ENCODE measurements at regions not wholly inside any gene's neighbourhood (a gene's known extent, or its start where the extent isn't known, plus 50 kb on each side); places are given as distances from the start of the nearest gene placed in this dataset.

DNA sequence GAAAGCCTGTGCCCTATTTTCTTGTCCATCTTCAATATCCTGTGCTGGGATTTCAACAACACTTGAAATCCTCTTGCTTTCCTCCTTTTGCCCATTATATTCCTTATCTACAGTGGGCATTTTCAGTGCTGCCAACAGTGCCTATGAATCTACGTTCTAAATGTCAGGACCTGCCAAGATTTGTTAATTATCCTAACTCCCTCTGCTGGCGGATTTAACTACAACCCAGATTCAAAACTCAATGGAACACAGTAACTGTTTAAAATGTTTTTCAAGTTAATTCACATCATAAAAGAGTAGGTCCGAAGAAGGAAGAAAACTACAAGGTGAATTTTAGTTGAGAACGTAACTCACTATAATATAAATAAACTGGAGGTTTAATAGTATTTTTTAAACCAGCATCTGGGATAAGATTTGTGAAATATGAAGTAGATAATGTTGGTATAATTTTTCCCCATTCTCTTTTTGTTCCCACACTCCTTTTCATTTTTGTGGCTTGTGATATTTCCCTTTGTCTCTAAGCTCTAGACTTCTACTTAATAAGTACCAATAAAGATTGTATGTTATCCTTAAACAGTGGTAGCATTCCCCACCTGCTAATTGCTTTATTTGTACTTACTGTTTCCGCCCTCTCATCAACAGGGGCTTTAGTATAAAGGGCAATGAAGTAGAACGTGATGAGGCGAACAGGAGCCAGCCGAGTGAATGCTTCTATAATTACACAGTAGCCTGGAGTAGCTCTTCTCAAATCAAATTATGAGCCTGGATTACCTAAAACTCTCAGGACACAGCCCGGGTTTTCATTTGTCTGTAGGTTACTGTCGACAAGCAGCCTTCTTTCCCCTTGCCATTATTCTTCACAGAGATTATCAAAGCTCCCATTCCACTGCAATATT lies 302.5 kb upstream of the ATP11B start:
- WGBS (ENCODE audit: low lambda C conversion rate) = 40% methylated on average over 10 of the region's 10 CpGs
- no peaks in the 10 kb centered on the region for H3K9me2 ChIP-seq
- H3K9ac ChIP-seq = no peak overlapping the region
- TF ChIP-seq FOXJ3 (CRISPR knock-in tag; IDR thresholded peaks at IDR 0.05) (no peak), ELF1 (IDR thresholded peaks at IDR 0.05) (no peak), NFIC (IDR thresholded peaks at IDR 0.05; ENCODE audit: borderline replicate concordance) (no peak), FOSL2 (IDR thresholded peaks at IDR 0.05; ENCODE audit: borderline replicate concordance, low read depth) (no peak), CTCF (IDR thresholded peaks at IDR 0.05) (peak; percentile 61), RXRA (IDR thresholded peaks at IDR 0.05; ENCODE audit: borderline replicate concordance, low read depth) (no peak), JUND (IDR thresholded peaks at IDR 0.05) (no peak), RAD21 (IDR thresholded peaks at IDR 0.05; ENCODE audit: low read length) (peak; percentile 63), MXI1 (IDR thresholded peaks at IDR 0.05; ENCODE audit: low read depth, low read length) (no peak), SMC3 (IDR thresholded peaks at IDR 0.05; ENCODE audit: low read depth, low read length) (peak; percentile 35; the same call in 1 of the 2 replicates)
- TF ChIP-seq, protein P1, sequence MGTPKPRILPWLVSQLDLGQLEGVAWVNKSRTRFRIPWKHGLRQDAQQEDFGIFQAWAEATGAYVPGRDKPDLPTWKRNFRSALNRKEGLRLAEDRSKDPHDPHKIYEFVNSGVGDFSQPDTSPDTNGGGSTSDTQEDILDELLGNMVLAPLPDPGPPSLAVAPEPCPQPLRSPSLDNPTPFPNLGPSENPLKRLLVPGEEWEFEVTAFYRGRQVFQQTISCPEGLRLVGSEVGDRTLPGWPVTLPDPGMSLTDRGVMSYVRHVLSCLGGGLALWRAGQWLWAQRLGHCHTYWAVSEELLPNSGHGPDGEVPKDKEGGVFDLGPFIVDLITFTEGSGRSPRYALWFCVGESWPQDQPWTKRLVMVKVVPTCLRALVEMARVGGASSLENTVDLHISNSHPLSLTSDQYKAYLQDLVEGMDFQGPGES (IDR thresholded peaks at IDR 0.05; ENCODE audit: low read depth, low read length) = no peak
- no peak overlapping the region for H2AFZ ChIP-seq (ENCODE audit: low read depth)
- no peak overlapping the region; a peak in 1 of 4 replicates for H3K4me3 ChIP-seq (ENCODE audit: low read depth in 2 of 2, low read length in 1 of 2)
- no peaks in the 10 kb centered on the region for H3K9me3 ChIP-seq
- peaks cover 0 to 8% of the 10 kb centered on the region in 2 experiments; a peak in 1 of 4 replicates for H3K4me1 ChIP-seq (ENCODE audit: control insufficient read depth in 1 of 2, insufficient read depth in 2 of 2, low read depth in 1 of 2, low read length in 1 of 2)
- peak; percentile 39 for DNase-seq
- H3K27ac ChIP-seq (ENCODE audit: low read depth in 2 of 2, low read length in 1 of 2) = no peak overlapping the region
- H3K36me3 ChIP-seq (replicated peaks in 1 of 2; ENCODE audit: control insufficient read depth in 1 of 2, insufficient read depth in 2 of 2, low read length in 1 of 2) = no peaks in the 10 kb centered on the region
- H3K79me2 ChIP-seq (ENCODE audit: insufficient read depth) = no peaks in the 10 kb centered on the region
- ChIA-PET POLR2A (no interaction called here), CTCF (interaction anchor here (0.6 to 2.9 kb wide), 16 partner anchors 9 to 1776 kb away, joined by 3 to 12 read pairs (median 3); no protein-coding TSS in a partner anchor)
- no peaks in the 10 kb centered on the region for H4K20me1 ChIP-seq (ENCODE audit: insufficient read depth)
- no peaks in the 10 kb centered on the region for H3F3A ChIP-seq (replicated peaks; ENCODE audit: insufficient read depth)
- no peaks in the 10 kb centered on the region for H3K27me3 ChIP-seq (ENCODE audit: insufficient read depth)
- no peak overlapping the region for H3K4me2 ChIP-seq

- H3K36me3 ChIP-seq (replicated peaks in 1 of 2; ENCODE audit: control insufficient read depth in 1 of 2, insufficient read depth in 2 of 2, low read length in 1 of 2) = no peaks in the 10 kb centered on the region
- WGBS (ENCODE audit: low lambda C conversion rate) = 57% methylated on average over 3 of the region's 3 CpGs
- no peak overlapping the region for H3K4me3 ChIP-seq (ENCODE audit: low read depth in 2 of 2, low read length in 1 of 2)
- H3K4me2 ChIP-seq = no peak overlapping the region
- no peak for DNase-seq
- H3K27ac ChIP-seq (ENCODE audit: low read depth in 2 of 2, low read length in 1 of 2) = no peak overlapping the region
- H3K4me1 ChIP-seq (ENCODE audit: control insufficient read depth in 1 of 2, insufficient read depth in 2 of 2, low read depth in 1 of 2, low read length in 1 of 2) = peaks cover 0 to 8% of the 10 kb centered on the region in 2 experiments; a peak in 1 of 4 replicates
- POLR2A ChIA-PET = no interaction called here
- CTCF ChIA-PET = interaction anchor here (0.6 to 1.9 kb wide), 13 partner anchors 9 to 1172 kb away, joined by 3 to 12 read pairs (median 3); no protein-coding TSS in a partner anchor
- H3K79me2 ChIP-seq (ENCODE audit: insufficient read depth) = no peaks in the 10 kb centered on the region
- H3K9ac ChIP-seq = no peak overlapping the region
- no peaks in the 10 kb centered on the region for H3F3A ChIP-seq (replicated peaks; ENCODE audit: insufficient read depth)
- no peaks in the 10 kb centered on the region for H3K27me3 ChIP-seq (ENCODE audit: insufficient read depth)
- H3K9me3 ChIP-seq = no peaks in the 10 kb centered on the region
- no peaks in the 10 kb centered on the region for H3K9me2 ChIP-seq
- TF ChIP-seq MEF2A (IDR thresholded peaks at IDR 0.05; ENCODE audit: borderline replicate concordance, low read depth) (no peak), FOXM1 (IDR thresholded peaks at IDR 0.05; ENCODE audit: low read depth) (no peak), RFX5 (IDR thresholded peaks at IDR 0.05; ENCODE audit: low read length) (no peak), USF1 (IDR thresholded peaks at IDR 0.05; ENCODE audit: borderline replicate concordance, low read depth) (no peak), GATA2 (CRISPR knock-in tag; IDR thresholded peaks at IDR 0.05) (no peak), YY1 (IDR thresholded peaks at IDR 0.05; ENCODE audit: low read depth) (no peak), MXI1 (IDR thresholded peaks at IDR 0.05; ENCODE audit: low read depth, low read length) (no peak), PBX3 (IDR thresholded peaks at IDR 0.05) (no peak), NFIC (IDR thresholded peaks at IDR 0.05; ENCODE audit: borderline replicate concordance) (no peak), CHD2 (IDR thresholded peaks at IDR 0.05; ENCODE audit: low read length, partially characterized antibody) (no peak), RAD21 (IDR thresholded peaks at IDR 0.05; ENCODE audit: low read length) (no peak), EP300 (IDR thresholded peaks at IDR 0.05; ENCODE audit: borderline replicate concordance in 1 of 2, low read depth in 1 of 2, low read length in 1 of 2) (no peak)
- TF ChIP-seq, protein P2, sequence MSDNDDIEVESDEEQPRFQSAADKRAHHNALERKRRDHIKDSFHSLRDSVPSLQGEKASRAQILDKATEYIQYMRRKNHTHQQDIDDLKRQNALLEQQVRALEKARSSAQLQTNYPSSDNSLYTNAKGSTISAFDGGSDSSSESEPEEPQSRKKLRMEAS (IDR thresholded peaks at IDR 0.05; ENCODE audit: low read depth) = no peak
- TF ChIP-seq, protein P1 (IDR thresholded peaks at IDR 0.05; ENCODE audit: low read depth, low read length) = no peak
- H2AFZ ChIP-seq (ENCODE audit: low read depth) = no peak overlapping the region
- no peaks in the 10 kb centered on the region for H4K20me1 ChIP-seq (ENCODE audit: insufficient read depth)
Observed at GRCh38 chr3:182491577-182491976, 301.7 kb upstream of the ATP11B start.

Data from SK-N-SH (cell line).